Ecto neural progenitor cell (in vitro differentiated cells): ENCODE measurements at regions not wholly inside any gene's neighbourhood (a gene's known extent, or its start where the extent isn't known, plus 50 kb on each side); places are given as distances from the start of the nearest gene placed in this dataset.
"Not testable (repeated sequence)": the region's sequence is repeated elsewhere in the genome, so short reads cannot be mapped to it uniquely, and the experiment has no call there.

Experiments used
- DNase-seq: peaks from one replicate; pipeline ENCODE4 v3.0.0-alpha.2; 2018; ENCODE audit warnings: low spot score

GRCh38 chrX:43375136-43375535 is 281.0 kb upstream of the MAOA start:
- no peak for DNase-seq

- DNase-seq = no peak
Observed at GRCh38 chrX:43380704-43381103, 275.4 kb upstream of the MAOA start.

- no peak for DNase-seq
Observed at GRCh38 chrX:43386875-43387274, 269.2 kb upstream of the MAOA start.

GRCh38 chrX:43405191-43405590 is 250.9 kb upstream of the MAOA start:
- no peak for DNase-seq

- no peak for DNase-seq
Observed at GRCh38 chrX:43423876-43424275, 232.2 kb upstream of the MAOA start.

- DNase-seq = no peak
Observed at GRCh38 chrX:43436517-43436916, 219.6 kb upstream of the MAOA start.

- no peak for DNase-seq
Observed at GRCh38 chrX:43446752-43447151, 209.3 kb upstream of the MAOA start.

- DNase-seq = no peak
Observed at GRCh38 chrX:43448688-43449087, 207.4 kb upstream of the MAOA start.

GRCh38 chrX:43450355-43450754 is 205.7 kb upstream of the MAOA start:
- no peak for DNase-seq

GRCh38 chrX:43451976-43452686 is 204.0 kb upstream of the MAOA start:
- DNase-seq = not testable (repeated sequence)

GRCh38 chrX:43456063-43456462 is 200.0 kb upstream of the MAOA start:
- no peak for DNase-seq

GRCh38 chrX:43456906-43457305 is 199.2 kb upstream of the MAOA start:
- no peak for DNase-seq

- DNase-seq = no peak
Observed at GRCh38 chrX:43467608-43468234, 188.4 kb upstream of the MAOA start.

- no peak for DNase-seq
Observed at GRCh38 chrX:43469391-43470054, 186.6 kb upstream of the MAOA start.

GRCh38 chrX:43474321-43474720 is 181.8 kb upstream of the MAOA start:
- no peak for DNase-seq

GRCh38 chrX:43479070-43479469 is 177.0 kb upstream of the MAOA start:
- DNase-seq = no peak

- DNase-seq = no peak
Observed at GRCh38 chrX:43479850-43480249, 176.2 kb upstream of the MAOA start.

- peak; percentile 50 for DNase-seq
Observed at GRCh38 chrX:43481576-43481975, 174.5 kb upstream of the MAOA start.

- no peak for DNase-seq
Observed at GRCh38 chrX:43493756-43494155, 162.3 kb upstream of the MAOA start.

GRCh38 chrX:43500246-43500645 is 155.9 kb upstream of the MAOA start:
- DNase-seq = no peak

GRCh38 chrX:43500996-43501694 is 155.0 kb upstream of the MAOA start:
- no peak for DNase-seq

- no peak for DNase-seq
Observed at GRCh38 chrX:43504394-43504793, 151.7 kb upstream of the MAOA start.

GRCh38 chrX:43505769-43506168 is 150.3 kb upstream of the MAOA start:
- DNase-seq = no peak
